SJSA1 (cell line): ENCODE measurements at regions not wholly inside any gene's neighbourhood (a gene's known extent, or its start where the extent isn't known, plus 50 kb on each side); places are given as distances from the start of the nearest gene placed in this dataset.
"Not testable (repeated sequence)": the region's sequence is repeated elsewhere in the genome, so short reads cannot be mapped to it uniquely, and the experiment has no call there.

Experiments
- DNase-seq, 2 experiments: peaks; one replicate each; pipeline ENCODE4 v3.0.0-alpha.2; 2015 to 2020; ENCODE audit warnings: low spot score in 2 of 2, low read depth in 1 of 2
- H3K27ac ChIP-seq: fragments of 250-450 bp; sonication (Bioruptor Pico); 2 replicates; pipeline ENCODE4 v1.5.1; 2020; ENCODE audit warnings: mild to moderate bottlenecking, moderate library complexity
- H3K27me3 ChIP-seq: fragments of 250-450 bp; sonication (Bioruptor Pico); replicated peaks from 2 replicates; pipeline ENCODE4 v1.5.1; 2020; ENCODE audit warnings: mild to moderate bottlenecking, moderate library complexity
- H3K36me3 ChIP-seq: fragments of 250-450 bp; sonication (Bioruptor Pico); 2 replicates; pipeline ENCODE4 v1.5.1; 2020; ENCODE audit warnings: mild to moderate bottlenecking
- H3K4me1 ChIP-seq: fragments of 250-450 bp; sonication (Bioruptor Pico); replicated peaks from 2 replicates; pipeline ENCODE4 v1.6.1; 2021; ENCODE audit warnings: mild to moderate bottlenecking
- H3K4me3 ChIP-seq: fragments of 250-450 bp; sonication (Bioruptor Pico); 2 replicates; pipeline ENCODE4 v1.5.1; 2020; ENCODE audit warnings: mild to moderate bottlenecking
- H3K9me3 ChIP-seq: fragments of 250-450 bp; sonication (Bioruptor Pico); replicated peaks from 2 replicates; pipeline ENCODE4 v1.5.1; 2020; ENCODE audit warnings: mild to moderate bottlenecking

- H3K4me3 ChIP-seq, H3K36me3 ChIP-seq, DNase-seq, H3K27ac ChIP-seq, H3K4me1 ChIP-seq, H3K9me3 ChIP-seq, H3K27me3 ChIP-seq: not testable (repeated sequence)
Observed at GRCh38 chr18:14460364-14460763, 83.0 kb downstream of the POTEC start.

GRCh38 chr18:14459826-14460225 lies 83.6 kb downstream of the POTEC start:
- not testable (repeated sequence) for H3K4me1 ChIP-seq, H3K27ac ChIP-seq, H3K27me3 ChIP-seq, DNase-seq, H3K36me3 ChIP-seq, H3K4me3 ChIP-seq, H3K9me3 ChIP-seq

- H3K27me3 ChIP-seq, H3K9me3 ChIP-seq, H3K4me1 ChIP-seq, H3K36me3 ChIP-seq, H3K4me3 ChIP-seq, H3K27ac ChIP-seq, DNase-seq: not testable (repeated sequence)
Observed at GRCh38 chr18:14458009-14458945, 85.1 kb downstream of the POTEC start.

- H3K27me3 ChIP-seq, DNase-seq, H3K27ac ChIP-seq, H3K36me3 ChIP-seq, H3K4me3 ChIP-seq, H3K9me3 ChIP-seq, H3K4me1 ChIP-seq: not testable (repeated sequence)
Observed at GRCh38 chr18:14450637-14451009, 92.8 kb downstream of the POTEC start.

GRCh38 chr18:14449995-14450636 lies 93.3 kb downstream of the POTEC start:
- not testable (repeated sequence) for H3K27ac ChIP-seq, H3K36me3 ChIP-seq, H3K4me3 ChIP-seq, H3K27me3 ChIP-seq, H3K9me3 ChIP-seq, DNase-seq, H3K4me1 ChIP-seq

GRCh38 chr18:14449062-14449461 lies 94.3 kb downstream of the POTEC start:
- H3K4me1 ChIP-seq, H3K36me3 ChIP-seq, DNase-seq, H3K9me3 ChIP-seq, H3K27ac ChIP-seq, H3K27me3 ChIP-seq, H3K4me3 ChIP-seq: not testable (repeated sequence)

- not testable (repeated sequence) for H3K36me3 ChIP-seq, H3K4me3 ChIP-seq, DNase-seq, H3K9me3 ChIP-seq, H3K27ac ChIP-seq, H3K27me3 ChIP-seq, H3K4me1 ChIP-seq
Observed at GRCh38 chr18:14447715-14448114, 95.7 kb downstream of the POTEC start.

- H3K36me3 ChIP-seq, DNase-seq, H3K27me3 ChIP-seq, H3K4me3 ChIP-seq, H3K9me3 ChIP-seq, H3K27ac ChIP-seq, H3K4me1 ChIP-seq: not testable (repeated sequence)
Observed at GRCh38 chr18:14435460-14435859, 107.9 kb downstream of the POTEC start.

GRCh38 chr18:14432371-14432770 lies 111.0 kb downstream of the POTEC start:
- H3K27me3 ChIP-seq, DNase-seq, H3K36me3 ChIP-seq, H3K9me3 ChIP-seq, H3K27ac ChIP-seq, H3K4me1 ChIP-seq, H3K4me3 ChIP-seq: not testable (repeated sequence)

- H3K9me3 ChIP-seq, H3K27ac ChIP-seq, H3K4me3 ChIP-seq, H3K27me3 ChIP-seq, H3K36me3 ChIP-seq, H3K4me1 ChIP-seq: not testable (repeated sequence)
- peak in 1 of 2 experiments; percentile 1 for DNase-seq
Observed at GRCh38 chr18:14431031-14431521, 112.3 kb downstream of the POTEC start.

- H3K27me3 ChIP-seq, H3K4me1 ChIP-seq, H3K27ac ChIP-seq, H3K9me3 ChIP-seq, H3K4me3 ChIP-seq, H3K36me3 ChIP-seq: not testable (repeated sequence)
- DNase-seq, result peak in 1 of 2 experiments; percentile 1
Observed at GRCh38 chr18:14415806-14416205, 127.6 kb downstream of the POTEC start.

GRCh38 chr18:14415399-14415798 lies 128.0 kb downstream of the POTEC start:
- not testable (repeated sequence) for H3K9me3 ChIP-seq, DNase-seq, H3K4me1 ChIP-seq, H3K27me3 ChIP-seq, H3K4me3 ChIP-seq, H3K36me3 ChIP-seq, H3K27ac ChIP-seq

GRCh38 chr18:14395533-14395932 lies 147.9 kb downstream of the POTEC start:
- H3K4me1 ChIP-seq, H3K36me3 ChIP-seq, H3K27me3 ChIP-seq, H3K4me3 ChIP-seq, DNase-seq, H3K9me3 ChIP-seq, H3K27ac ChIP-seq: not testable (repeated sequence)

GRCh38 chr18:14393563-14394103 lies 149.8 kb downstream of the POTEC start:
- not testable (repeated sequence) for H3K9me3 ChIP-seq, H3K4me1 ChIP-seq, H3K27me3 ChIP-seq, H3K36me3 ChIP-seq, H3K4me3 ChIP-seq, DNase-seq, H3K27ac ChIP-seq
